Pancreas (tissue), 10 donors: ENCODE measurements at regions not wholly inside any gene's neighbourhood (a gene's known extent, or its start where the extent isn't known, plus 50 kb on each side); places are given as distances from the start of the nearest gene placed in this dataset.

ENCODE experiments used
- ATAC-seq, 4 donors: fragments of 200-7000 bp; cut with Tn5 transposase; one replicate each; pipeline versions ENCODE4 v1.8.0 to v1.9.1; 2020; ENCODE audit warnings: mild to moderate bottlenecking in 4 of 4, moderate library complexity in 4 of 4
- DNase-seq, 6 donors: peaks; one replicate each; pipeline ENCODE4 v3.0.0-alpha.2; 2020
- FAIRE-seq: peaks from 2 replicates; lab custom pipeline; 2012; peaks lifted over from hg19 to GRCh38; lab: Jason Lieb, UNC
- H3K27ac ChIP-seq, 4 donors: fragments of 200-600 bp; sonication (generic); 1 replicate in 3 of 4; 2 replicates in 1 of 4; pipeline versions ENCODE4 v1.5.0 to v1.8.0; 2020
- H3K27me3 ChIP-seq, 4 donors: fragments of 200-600 bp; one replicate each; pipeline ENCODE4 v1.8.0; 2021
- H3K36me3 ChIP-seq, 3 donors: fragments of 200-600 bp; sonication (generic) in 1 of 3; one replicate each; pipeline versions ENCODE4 v1.5.0 to v1.8.0; 2020 to 2021
- H3K4me1 ChIP-seq, 3 donors: fragments of 200-600 bp; one replicate each; pipeline ENCODE4 v1.8.0; 2021
- H3K4me3 ChIP-seq, 4 donors: fragments of 200-600 bp; sonication (generic) in 2 of 4; one replicate each; pipeline versions ENCODE4 v1.5.0 to v1.8.0; 2020 to 2021
- H3K9me3 ChIP-seq, 4 donors: fragments of 200-600 bp; one replicate each; pipeline ENCODE4 v1.8.0; 2021
- CTCF ChIP-seq, 4 donors: fragments of 200-600 bp; sonication (generic) in 3 of 4; IDR thresholded peaks; one replicate each; pipeline versions ENCODE4 v1.5.0 to v1.8.0; 2021; ENCODE audit warnings: antibody characterized with exemption in 4 of 4
- WGBS, 2 donors: extraction: QIAGEN DNeasy Blood & Tissue Kit; methylation state at CpG; one replicate each; pipeline ENCODE4 v1.1.7; 2013; 5-methylcytosine and 5-hydroxymethylcytosine counted together
- intact Hi-C, 3 donors: fragments of 100-400 bp; cut with DNase I; formaldehyde crosslinking; loops; one replicate each; pipeline versions ENCODE4 v1.11.1 to v1.14.2; 2022
- donor health status: healthy with polysubstance abuse.
- donor health status: DM: no; HTN: no; CAD: no; lungs with moderate emphysema.
- donor health status: DM: no; HTN: no; CAD: no.
- donor health status: control.
- donor health status: control.
- donor health status: Bipolar disorder and iron deficiency.
- donor health status: DM: yes; HTN: yes; CAD: no.
- donor health status: DM: no; HTN: no; CAD: no.
- donor health status: DM: no; HTN: no; CAD: no.
- donor health status: DM: yes; HTN: yes; CAD: no.

DNA sequence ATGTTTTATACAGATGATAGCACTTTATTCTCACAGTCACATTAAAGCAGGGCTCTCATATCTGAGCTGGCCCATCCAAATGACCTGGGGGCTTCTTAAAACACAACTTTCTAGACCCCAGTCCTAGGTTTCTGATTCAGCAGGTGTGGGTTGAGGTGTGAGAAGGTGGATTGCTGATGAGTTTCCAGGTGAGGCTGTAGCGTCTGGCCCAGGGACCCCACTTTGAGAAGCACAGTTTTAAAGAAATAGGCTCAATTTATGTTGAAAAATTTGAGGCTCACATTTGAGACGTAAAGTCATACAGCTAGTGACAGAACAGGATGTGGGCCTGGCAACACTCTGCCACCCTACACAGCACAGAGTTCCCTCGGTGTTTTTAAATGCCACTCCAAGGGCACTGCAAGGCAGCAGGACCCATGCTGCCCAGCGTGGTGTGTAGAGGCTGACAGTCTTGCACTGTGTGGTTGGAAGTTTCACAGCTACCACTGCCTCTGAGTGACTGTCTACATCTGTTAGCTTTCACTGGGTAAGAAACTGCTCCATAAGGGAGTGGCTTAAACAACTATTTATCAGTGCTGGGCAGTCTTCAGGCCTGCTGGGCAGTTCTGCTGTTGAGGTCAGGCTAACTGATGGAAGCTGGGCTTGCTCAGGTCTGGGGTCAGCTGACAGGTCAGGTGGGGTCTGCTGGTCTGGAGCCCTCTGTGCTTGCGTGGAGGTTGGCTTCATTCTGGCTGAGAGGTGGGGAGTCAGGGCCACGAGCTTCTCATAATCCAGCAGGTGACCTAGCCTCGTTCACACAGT lies 319.7 kb downstream of the CXCL12 start:
- Histone ChIP-seq H3K9me3 (no peaks in the 10 kb centered on the region), H3K4me1 (peaks cover 0 to 10% (median 3%) of the 10 kb centered on the region in 3 donors), H3K27ac (peak overlapping the region; percentile 19 to 52 (median 36)), H3K4me3 (no peak overlapping the region), H3K27me3 (no peaks in the 10 kb centered on the region), H3K36me3 (no peaks in the 10 kb centered on the region)
- intact Hi-C loops = no loop called here
- ATAC-seq = peak; percentile 36 to 65 (median 50)
- DNase-seq = no peak
- WGBS, 2 donors = 69 to 70% methylated on average over 7 of the region's 7 CpGs
- TF ChIP-seq CTCF (IDR thresholded peaks at IDR 0.05) = no peak
- FAIRE-seq = no peak

- DNase-seq (no peak), FAIRE-seq (no peak), ATAC-seq (no peak)
- intact Hi-C loops = no loop called here
- H3K9me3 ChIP-seq = no peaks in the 10 kb centered on the region
- no peak overlapping the region for H3K4me3 ChIP-seq
- no peaks in the 10 kb centered on the region for H3K36me3 ChIP-seq
- no peak overlapping the region for H3K27ac ChIP-seq
- TF ChIP-seq CTCF (IDR thresholded peaks at IDR 0.05) = no peak
- no peaks in the 10 kb centered on the region for H3K27me3 ChIP-seq
- H3K4me1 ChIP-seq = peaks cover 0 to 10% (median 7%) of the 10 kb centered on the region in 3 donors
- 73 to 74% methylated on average over 8 of the region's 8 CpGs for WGBS, 2 donors
Measured at GRCh38 chr10:44064317-44064716, 320.6 kb downstream of the CXCL12 start.

- FAIRE-seq (no peak), ATAC-seq (no peak), DNase-seq (no peak)
- Histone ChIP-seq H3K36me3 (no peaks in the 10 kb centered on the region), H3K9me3 (no peaks in the 10 kb centered on the region), H3K27ac (no peak overlapping the region), H3K4me1 (peaks cover 0 to 10% (median 7%) of the 10 kb centered on the region in 3 donors), H3K27me3 (no peaks in the 10 kb centered on the region), H3K4me3 (no peak overlapping the region)
- 79 to 86% methylated on average over 2 of the region's 2 CpGs for WGBS, 2 donors
- no peak for TF ChIP-seq CTCF (IDR thresholded peaks at IDR 0.05)
- intact Hi-C loops = no loop called here
Measured at GRCh38 chr10:44063686-44064085, 321.2 kb downstream of the CXCL12 start.

GRCh38 chr10:44060719-44061118 lies 324.2 kb downstream of the CXCL12 start:
- no peak for TF ChIP-seq CTCF (IDR thresholded peaks at IDR 0.05)
- WGBS, 2 donors = 68 to 70% methylated on average over 2 of the region's 2 CpGs
- ATAC-seq = no peak

GRCh38 chr10:44060221-44060620 lies 324.7 kb downstream of the CXCL12 start:
- TF ChIP-seq CTCF (IDR thresholded peaks at IDR 0.05) = no peak
- Histone ChIP-seq H3K27ac (no peak overlapping the region), H3K36me3 (no peaks in the 10 kb centered on the region), H3K4me1 (peaks cover 17 to 29% (median 17%) of the 10 kb centered on the region in 3 donors), H3K27me3 (no peaks in the 10 kb centered on the region), H3K4me3 (no peak overlapping the region), H3K9me3 (no peaks in the 10 kb centered on the region)
- FAIRE-seq = no peak
- intact Hi-C loops = no loop called here
- WGBS, 2 donors = 22 to 29% methylated on average over 2 of the region's 2 CpGs
- no peak for DNase-seq
- ATAC-seq = no peak

More at GRCh38 chr10:44060719-44061118, 324.2 kb downstream of the CXCL12 start:
- Histone ChIP-seq H3K27ac (no peak overlapping the region), H3K9me3 (no peaks in the 10 kb centered on the region), H3K27me3 (no peaks in the 10 kb centered on the region), H3K4me3 (no peak overlapping the region), H3K4me1 (peaks cover 17 to 29% (median 22%) of the 10 kb centered on the region in 3 donors), H3K36me3 (no peaks in the 10 kb centered on the region)
- intact Hi-C loops = no loop called here
- no peak for DNase-seq
- no peak for FAIRE-seq
